ENCODE measurements at regions not wholly inside any gene's neighbourhood (a gene's known extent, or its start where the extent isn't known, plus 50 kb on each side); places are given as distances from the start of the nearest gene placed in this dataset.

DNA sequence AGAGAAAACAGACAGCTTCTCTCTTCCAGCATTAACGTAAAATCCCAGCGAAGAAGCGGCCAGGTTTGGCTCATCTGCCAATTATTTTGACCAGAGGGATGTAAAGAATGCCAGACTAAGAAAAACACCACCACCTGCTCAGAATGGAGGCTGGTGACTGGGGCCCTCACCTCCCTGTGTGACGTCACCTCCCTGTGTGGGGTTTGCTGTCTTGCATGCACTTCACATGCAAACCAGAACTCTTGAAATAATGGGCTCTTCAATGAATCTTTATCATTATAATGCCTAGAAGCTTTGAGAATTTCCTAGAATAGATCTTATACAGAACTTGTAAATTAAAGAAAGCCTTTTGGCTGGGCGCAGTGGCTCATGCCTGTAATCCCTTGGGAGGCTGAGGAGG is 101.8 kb upstream of the WAC start:
- TF ChIP-seq, protein P1, sequence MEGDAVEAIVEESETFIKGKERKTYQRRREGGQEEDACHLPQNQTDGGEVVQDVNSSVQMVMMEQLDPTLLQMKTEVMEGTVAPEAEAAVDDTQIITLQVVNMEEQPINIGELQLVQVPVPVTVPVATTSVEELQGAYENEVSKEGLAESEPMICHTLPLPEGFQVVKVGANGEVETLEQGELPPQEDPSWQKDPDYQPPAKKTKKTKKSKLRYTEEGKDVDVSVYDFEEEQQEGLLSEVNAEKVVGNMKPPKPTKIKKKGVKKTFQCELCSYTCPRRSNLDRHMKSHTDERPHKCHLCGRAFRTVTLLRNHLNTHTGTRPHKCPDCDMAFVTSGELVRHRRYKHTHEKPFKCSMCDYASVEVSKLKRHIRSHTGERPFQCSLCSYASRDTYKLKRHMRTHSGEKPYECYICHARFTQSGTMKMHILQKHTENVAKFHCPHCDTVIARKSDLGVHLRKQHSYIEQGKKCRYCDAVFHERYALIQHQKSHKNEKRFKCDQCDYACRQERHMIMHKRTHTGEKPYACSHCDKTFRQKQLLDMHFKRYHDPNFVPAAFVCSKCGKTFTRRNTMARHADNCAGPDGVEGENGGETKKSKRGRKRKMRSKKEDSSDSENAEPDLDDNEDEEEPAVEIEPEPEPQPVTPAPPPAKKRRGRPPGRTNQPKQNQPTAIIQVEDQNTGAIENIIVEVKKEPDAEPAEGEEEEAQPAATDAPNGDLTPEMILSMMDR (optimal IDR thresholded peaks at IDR 0.05 in 1 of 3, IDR thresholded peaks at IDR 0.05 in 1 of 3, conservative IDR thresholded peaks at IDR 0.05 in 1 of 3; ENCODE audit: extremely low read depth in 1 of 3, insufficient read depth in 2 of 3, low read length in 3 of 3), result no peak
- no peak for TF ChIP-seq EZH2 (IDR thresholded peaks at IDR 0.05; ENCODE audit: low read length)

All from keratinocyte (primary cell).